Keratinocyte (primary cell): ENCODE measurements at regions not wholly inside any gene's neighbourhood (a gene's known extent, or its start where the extent isn't known, plus 50 kb on each side); places are given as distances from the start of the nearest gene placed in this dataset.

Source experiments
- DNase-seq: peaks from one replicate; pipeline ENCODE4 v3.0.0-alpha.2; 2011; ENCODE audit warnings: low read depth, missing footprints, low spot score
- FAIRE-seq: peaks from 2 replicates; lab custom pipeline; 2011; peaks lifted over from hg19 to GRCh38; lab: Jason Lieb, UNC
- H2AFZ ChIP-seq: 2 replicates; pipeline ENCODE4 v1.6.0; 2012; ENCODE audit warnings: low read length, control low read depth, inconsistent platforms; ENCODE audit not compliant: control insufficient read depth
- H3K27ac ChIP-seq: 2 replicates; pipeline ENCODE4 v1.5.1; 2011; ENCODE audit warnings: low read length; ENCODE audit not compliant: control insufficient read depth, insufficient read depth
- H3K27me3 ChIP-seq: 3 replicates; pipeline ENCODE4 v1.6.0; 2011; ENCODE audit warnings: low read length; ENCODE audit not compliant: control insufficient read depth, insufficient read depth; ENCODE audit errors: extremely low read depth
- H3K36me3 ChIP-seq, 2 experiments: 2 replicates in 1 of 2; 3 replicates in 1 of 2; pipeline ENCODE4 v1.5.1; 2011; ENCODE audit warnings: low read length in 2 of 2, mild to moderate bottlenecking in 1 of 2; ENCODE audit not compliant: control insufficient read depth in 2 of 2, insufficient read depth in 2 of 2; ENCODE audit errors: extremely low read depth in 1 of 2
- H3K4me1 ChIP-seq: 3 replicates; pipeline ENCODE4 v1.5.1; 2011; ENCODE audit warnings: low read length; ENCODE audit not compliant: control insufficient read depth, insufficient read depth; ENCODE audit errors: extremely low read depth
- H3K4me2 ChIP-seq: 3 replicates; pipeline ENCODE4 v1.6.0; 2011; ENCODE audit warnings: low read depth, low read length; ENCODE audit not compliant: control insufficient read depth, insufficient read depth; ENCODE audit errors: extremely low read depth
- H3K4me3 ChIP-seq, 3 experiments: fragments of 200-600 bp in 1 of 3; sonication (generic) in 1 of 3; 2 replicates in 2 of 3; 3 replicates in 1 of 3; pipeline ENCODE4 v1.5.1; 2011 to 2016; ENCODE audit warnings: low read length in 3 of 3, mild to moderate bottlenecking in 3 of 3, control low read depth in 2 of 3, inconsistent platforms in 1 of 3, low read depth in 1 of 3, mixed read lengths in 1 of 3, mixed run types in 1 of 3, moderate library complexity in 1 of 3; ENCODE audit not compliant: control insufficient read depth in 2 of 3, insufficient read depth in 2 of 3; ENCODE audit errors: extremely low read depth in 1 of 3
- H3K79me2 ChIP-seq: 2 replicates; pipeline ENCODE4 v1.6.0; 2012; ENCODE audit warnings: low read length; ENCODE audit not compliant: control insufficient read depth, insufficient read depth
- H3K9ac ChIP-seq: 3 replicates; pipeline ENCODE4 v1.6.0; 2011; ENCODE audit warnings: low read length; ENCODE audit not compliant: control insufficient read depth, insufficient read depth; ENCODE audit errors: extremely low read depth
- H3K9me1 ChIP-seq: 3 replicates; pipeline ENCODE4 v1.6.0; 2011; ENCODE audit warnings: low read length; ENCODE audit not compliant: control insufficient read depth, insufficient read depth; ENCODE audit errors: extremely low read depth
- H3K9me3 ChIP-seq: 2 replicates; pipeline ENCODE4 v1.5.1; 2012; ENCODE audit warnings: low read depth, low read length; ENCODE audit not compliant: control insufficient read depth
- H4K20me1 ChIP-seq: 3 replicates; pipeline ENCODE4 v1.6.0; 2011; ENCODE audit warnings: low read length; ENCODE audit not compliant: control insufficient read depth, insufficient read depth; ENCODE audit errors: extremely low read depth
- EZH2 ChIP-seq: IDR thresholded peaks from one replicate; pipeline ENCODE4 v1.6.1; 2012; ENCODE audit warnings: inconsistent platforms, mild to moderate bottlenecking, low read length, moderate library complexity
- dilution Hi-C: fragments of 300-500 bp; cut with MboI; formaldehyde crosslinking; loops from one replicate; pipeline ENCODE4 v1.7.0; 2020; ENCODE audit warnings: low sequenced_read_pairs; ENCODE audit not compliant: extremely low pct_ligation_motif_present
- TF ChIP-seq, protein P1 (sequence below), 3 experiments: IDR thresholded peaks in 1 of 3; conservative IDR thresholded peaks in 1 of 3; optimal IDR thresholded peaks in 1 of 3; 2 replicates in 2 of 3; 3 replicates in 1 of 3; pipeline versions ENCODE3 to v1.5.1; 2011; ENCODE audit warnings: low read length in 3 of 3, mild to moderate bottlenecking in 3 of 3, moderate library complexity in 2 of 3, control low read depth in 1 of 3, inconsistent platforms in 1 of 3; ENCODE audit not compliant: insufficient read depth in 2 of 3; ENCODE audit errors: extremely low read depth in 1 of 3

DNA sequence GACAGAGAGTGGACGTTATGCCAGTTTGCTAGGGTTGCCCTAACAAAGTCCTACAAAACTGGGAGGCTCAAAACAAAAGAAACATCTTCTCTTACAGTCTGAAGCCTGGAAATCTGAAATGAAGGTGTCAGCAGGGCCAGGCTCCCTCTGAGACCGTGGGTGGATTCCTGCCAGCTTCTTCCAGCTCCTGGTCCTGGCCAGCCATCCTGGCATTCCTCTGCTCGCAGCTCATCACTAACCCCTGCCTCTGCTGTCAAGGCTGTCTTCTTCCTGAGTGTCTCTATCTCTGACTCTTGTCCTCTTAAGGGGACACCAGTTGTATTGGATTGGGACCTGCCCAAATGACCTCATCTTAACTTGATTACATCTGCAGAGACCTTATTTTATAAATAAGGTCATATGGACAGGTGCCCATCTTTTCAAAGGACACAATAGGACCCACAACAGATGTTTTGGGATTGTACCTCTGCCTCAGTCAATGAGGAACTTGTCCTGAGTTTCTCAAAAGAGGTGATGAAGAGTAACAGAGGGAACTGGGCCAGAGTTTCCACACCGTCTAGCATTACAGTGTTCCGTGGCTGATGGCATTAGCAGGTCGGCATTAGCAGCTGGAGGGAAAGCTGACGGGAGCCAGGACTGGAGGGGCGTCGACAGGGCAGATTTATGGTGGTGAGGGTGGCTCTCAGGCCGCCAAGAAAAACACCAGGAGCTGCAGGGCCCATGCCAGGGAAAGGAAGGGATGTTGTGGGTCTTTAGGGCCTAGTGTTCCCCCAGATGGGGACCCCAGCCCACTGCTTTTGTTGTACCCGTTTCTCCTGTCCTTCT lies 157.3 kb downstream of the TBXT start:
- no peak for FAIRE-seq
- H3K4me1 ChIP-seq, result no peaks in the 10 kb centered on the region
- DNase-seq, result no peak
- no peaks in the 10 kb centered on the region for H3K9me3 ChIP-seq
- H3K9ac ChIP-seq, result no peak overlapping the region
- no peak overlapping the region for H3K27ac ChIP-seq
- no peaks in the 10 kb centered on the region for H3K9me1 ChIP-seq
- no peak overlapping the region for H2AFZ ChIP-seq
- H3K79me2 ChIP-seq, result no peaks in the 10 kb centered on the region
- no peaks in the 10 kb centered on the region for H4K20me1 ChIP-seq
- TF ChIP-seq, protein P1, sequence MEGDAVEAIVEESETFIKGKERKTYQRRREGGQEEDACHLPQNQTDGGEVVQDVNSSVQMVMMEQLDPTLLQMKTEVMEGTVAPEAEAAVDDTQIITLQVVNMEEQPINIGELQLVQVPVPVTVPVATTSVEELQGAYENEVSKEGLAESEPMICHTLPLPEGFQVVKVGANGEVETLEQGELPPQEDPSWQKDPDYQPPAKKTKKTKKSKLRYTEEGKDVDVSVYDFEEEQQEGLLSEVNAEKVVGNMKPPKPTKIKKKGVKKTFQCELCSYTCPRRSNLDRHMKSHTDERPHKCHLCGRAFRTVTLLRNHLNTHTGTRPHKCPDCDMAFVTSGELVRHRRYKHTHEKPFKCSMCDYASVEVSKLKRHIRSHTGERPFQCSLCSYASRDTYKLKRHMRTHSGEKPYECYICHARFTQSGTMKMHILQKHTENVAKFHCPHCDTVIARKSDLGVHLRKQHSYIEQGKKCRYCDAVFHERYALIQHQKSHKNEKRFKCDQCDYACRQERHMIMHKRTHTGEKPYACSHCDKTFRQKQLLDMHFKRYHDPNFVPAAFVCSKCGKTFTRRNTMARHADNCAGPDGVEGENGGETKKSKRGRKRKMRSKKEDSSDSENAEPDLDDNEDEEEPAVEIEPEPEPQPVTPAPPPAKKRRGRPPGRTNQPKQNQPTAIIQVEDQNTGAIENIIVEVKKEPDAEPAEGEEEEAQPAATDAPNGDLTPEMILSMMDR (optimal IDR thresholded peaks at IDR 0.05 in 1 of 3, IDR thresholded peaks at IDR 0.05 in 1 of 3, conservative IDR thresholded peaks at IDR 0.05 in 1 of 3; ENCODE audit: extremely low read depth in 1 of 3, insufficient read depth in 2 of 3, low read length in 3 of 3), result no peak
- peaks cover 30% of the 10 kb centered on the region for H3K27me3 ChIP-seq
- no peak overlapping the region for H3K4me3 ChIP-seq
- dilution Hi-C loops, result no loop called here
- no peaks in the 10 kb centered on the region for H3K36me3 ChIP-seq
- H3K4me2 ChIP-seq, result no peak overlapping the region

GRCh38 chr6:166009385-166010031 lies 158.1 kb downstream of the TBXT start:
- TF ChIP-seq, protein P1 (optimal IDR thresholded peaks at IDR 0.05 in 1 of 3, IDR thresholded peaks at IDR 0.05 in 1 of 3, conservative IDR thresholded peaks at IDR 0.05 in 1 of 3; ENCODE audit: extremely low read depth in 1 of 3, insufficient read depth in 2 of 3, low read length in 3 of 3), result no peak
- no peak for TF ChIP-seq EZH2
- H3K79me2 ChIP-seq, result no peaks in the 10 kb centered on the region
- no peak overlapping the region for H2AFZ ChIP-seq
- FAIRE-seq, result no peak
- no peak overlapping the region for H3K4me2 ChIP-seq
- no peaks in the 10 kb centered on the region for H3K9me3 ChIP-seq
- H3K36me3 ChIP-seq, result no peaks in the 10 kb centered on the region
- H3K27me3 ChIP-seq, result peaks cover 32% of the 10 kb centered on the region
- DNase-seq, result no peak
- H3K9me1 ChIP-seq, result no peaks in the 10 kb centered on the region
- no peaks in the 10 kb centered on the region for H3K4me1 ChIP-seq
- dilution Hi-C loops, result no loop called here
- H3K9ac ChIP-seq, result no peak overlapping the region
- H3K4me3 ChIP-seq, result no peak overlapping the region
- H3K27ac ChIP-seq, result no peak overlapping the region
- H4K20me1 ChIP-seq, result no peaks in the 10 kb centered on the region
